ENCODE measurements at regions not wholly inside any gene's neighbourhood (a gene's known extent, or its start where the extent isn't known, plus 50 kb on each side); places are given as distances from the start of the nearest gene placed in this dataset.

- H3K9ac ChIP-seq (ENCODE audit: extremely low read depth, low read length, poor library complexity, severe bottlenecking) = no peak overlapping the region
- no peak overlapping the region for H3K27ac ChIP-seq (ENCODE audit: low read depth, low read length)
- H3K36me3 Mint-ChIP-seq (ENCODE audit: low read depth) = no peaks in the 10 kb centered on the region
- H3K4me3 ChIP-seq (ENCODE audit: low read length) = no peak overlapping the region
- H3K4me3 Mint-ChIP-seq = no peak overlapping the region
- no peaks in the 10 kb centered on the region for H3K9me3 ChIP-seq (ENCODE audit: control insufficient read depth, low read length)
- H3K4me1 Mint-ChIP-seq = peaks cover 5% of the 10 kb centered on the region
- peaks cover 2% of the 10 kb centered on the region for H3K4me1 ChIP-seq (ENCODE audit: control insufficient read depth, insufficient read depth, low read length)
- TF ChIP-seq CTCF (conservative IDR thresholded peaks at IDR 0.05) = no peak
- H3K27me3 Mint-ChIP-seq (ENCODE audit: insufficient read depth) = no peaks in the 10 kb centered on the region
- no peaks in the 10 kb centered on the region for H3K27me3 ChIP-seq (ENCODE audit: control insufficient read depth, insufficient read depth, low read length, poor library complexity, severe bottlenecking)
- no peak for DNase-seq
- H3K36me3 ChIP-seq (ENCODE audit: control insufficient read depth, insufficient read depth, low read length) = no peaks in the 10 kb centered on the region
- no peaks in the 10 kb centered on the region for H3K9me3 Mint-ChIP-seq
- no peak overlapping the region for H3K27ac Mint-ChIP-seq
- 98 to 100% methylated on average over 1 to 3 of the region's 3 CpGs for WGBS, 2 experiments (ENCODE audit: insufficient coverage in 1 of 2, insufficient read length in 1 of 2)
Observed at GRCh38 chr4:164438321-164438720, 315.6 kb upstream of the SMIM31 start.

- H3K9ac ChIP-seq (ENCODE audit: extremely low read depth, low read length, poor library complexity, severe bottlenecking) = no peak overlapping the region
- H3K9me3 Mint-ChIP-seq = no peaks in the 10 kb centered on the region
- H3K4me1 Mint-ChIP-seq = peaks cover 5% of the 10 kb centered on the region
- 87 to 96% methylated on average over 3 to 4 of the region's 4 CpGs for WGBS, 2 experiments (ENCODE audit: insufficient coverage in 1 of 2, insufficient read length in 1 of 2)
- no peak for TF ChIP-seq CTCF (conservative IDR thresholded peaks at IDR 0.05)
- no peaks in the 10 kb centered on the region for H3K27me3 Mint-ChIP-seq (ENCODE audit: insufficient read depth)
- no peak overlapping the region for H3K4me3 Mint-ChIP-seq
- H3K36me3 ChIP-seq (ENCODE audit: control insufficient read depth, insufficient read depth, low read length) = no peaks in the 10 kb centered on the region
- no peak overlapping the region for H3K27ac Mint-ChIP-seq
- H3K9me3 ChIP-seq (ENCODE audit: control insufficient read depth, low read length) = no peaks in the 10 kb centered on the region
- H3K36me3 Mint-ChIP-seq (ENCODE audit: low read depth) = no peaks in the 10 kb centered on the region
- peaks cover 2% of the 10 kb centered on the region for H3K4me1 ChIP-seq (ENCODE audit: control insufficient read depth, insufficient read depth, low read length)
- H3K27me3 ChIP-seq (ENCODE audit: control insufficient read depth, insufficient read depth, low read length, poor library complexity, severe bottlenecking) = no peaks in the 10 kb centered on the region
- no peak overlapping the region for H3K4me3 ChIP-seq (ENCODE audit: low read length)
- DNase-seq = no peak
- H3K27ac ChIP-seq (ENCODE audit: low read depth, low read length) = no peak overlapping the region
Observed at GRCh38 chr4:164439037-164439436, 314.9 kb upstream of the SMIM31 start.

GRCh38 chr4:164440199-164440598, 313.7 kb upstream of the SMIM31 start:
- no peaks in the 10 kb centered on the region for H3K27me3 Mint-ChIP-seq (ENCODE audit: insufficient read depth)
- no peak overlapping the region for H3K27ac Mint-ChIP-seq
- H3K4me3 ChIP-seq (ENCODE audit: low read length) = no peak overlapping the region
- no peaks in the 10 kb centered on the region for H3K9me3 Mint-ChIP-seq
- no peak overlapping the region for H3K9ac ChIP-seq (ENCODE audit: extremely low read depth, low read length, poor library complexity, severe bottlenecking)
- no peak overlapping the region for H3K4me3 Mint-ChIP-seq
- H3K27me3 ChIP-seq (ENCODE audit: control insufficient read depth, insufficient read depth, low read length, poor library complexity, severe bottlenecking) = no peaks in the 10 kb centered on the region
- WGBS, 2 experiments (ENCODE audit: insufficient coverage in 1 of 2, insufficient read length in 1 of 2) = 100% methylated on average over 1 of the region's 1 CpG
- TF ChIP-seq CTCF (conservative IDR thresholded peaks at IDR 0.05) = no peak
- H3K36me3 ChIP-seq (ENCODE audit: control insufficient read depth, insufficient read depth, low read length) = no peaks in the 10 kb centered on the region
- DNase-seq = no peak
- H3K27ac ChIP-seq (ENCODE audit: low read depth, low read length) = no peak overlapping the region
- peaks cover 2% of the 10 kb centered on the region for H3K4me1 ChIP-seq (ENCODE audit: control insufficient read depth, insufficient read depth, low read length)
- H3K9me3 ChIP-seq (ENCODE audit: control insufficient read depth, low read length) = no peaks in the 10 kb centered on the region
- no peaks in the 10 kb centered on the region for H3K36me3 Mint-ChIP-seq (ENCODE audit: low read depth)
- peaks cover 5% of the 10 kb centered on the region for H3K4me1 Mint-ChIP-seq
